Glomerular visceral epithelial cell (primary cell): ENCODE measurements at regions not wholly inside any gene's neighbourhood (a gene's known extent, or its start where the extent isn't known, plus 50 kb on each side); places are given as distances from the start of the nearest gene placed in this dataset.

Experiments
- DNase-seq: peaks from one replicate; pipeline ENCODE4 v3.0.0-alpha.2; 2016; ENCODE audit errors: extremely low spot score

GRCh38 chr6:147758303-147758702 lies 249.8 kb downstream of the SAMD5 start:
- DNase-seq = no peak

GRCh38 chr6:147759093-147759492 lies 250.6 kb downstream of the SAMD5 start:
- no peak for DNase-seq

- DNase-seq = no peak
Measured at GRCh38 chr6:147759536-147759935, 251.0 kb downstream of the SAMD5 start.

GRCh38 chr6:147765541-147765940 lies 257.1 kb downstream of the SAMD5 start:
- no peak for DNase-seq

- DNase-seq = no peak
Measured at GRCh38 chr6:147768969-147769368, 260.5 kb downstream of the SAMD5 start.

GRCh38 chr6:147769496-147770087 lies 261.1 kb downstream of the SAMD5 start:
- no peak for DNase-seq

GRCh38 chr6:147770221-147770620 lies 261.7 kb downstream of the SAMD5 start:
- no peak for DNase-seq

- DNase-seq = no peak
Measured at GRCh38 chr6:147772724-147773123, 264.2 kb downstream of the SAMD5 start.

- DNase-seq = no peak
Measured at GRCh38 chr6:147774856-147775255, 266.4 kb downstream of the SAMD5 start.

- DNase-seq = no peak
Measured at GRCh38 chr6:147776631-147777213, 268.2 kb downstream of the SAMD5 start.

- no peak for DNase-seq
Measured at GRCh38 chr6:147779624-147780023, 271.1 kb downstream of the SAMD5 start.

- peak; percentile 26 for DNase-seq
Measured at GRCh38 chr6:147782302-147782701, 273.8 kb downstream of the SAMD5 start.

GRCh38 chr6:147784371-147784770 lies 275.9 kb downstream of the SAMD5 start:
- DNase-seq = no peak

- no peak for DNase-seq
Measured at GRCh38 chr6:147787417-147787816, 278.9 kb downstream of the SAMD5 start.

- DNase-seq = no peak
Measured at GRCh38 chr6:147789430-147789947, 281.0 kb downstream of the SAMD5 start.

- DNase-seq = no peak
Measured at GRCh38 chr6:147793871-147794643, 285.6 kb downstream of the SAMD5 start.

GRCh38 chr6:147802459-147802858 lies 294.0 kb downstream of the SAMD5 start:
- no peak for DNase-seq

GRCh38 chr6:147805155-147805554 lies 296.7 kb downstream of the SAMD5 start:
- DNase-seq = no peak

- DNase-seq = no peak
Measured at GRCh38 chr6:147806697-147807096, 298.2 kb downstream of the SAMD5 start.

- no peak for DNase-seq
Measured at GRCh38 chr6:147808640-147809039, 300.1 kb downstream of the SAMD5 start.

GRCh38 chr6:147811913-147812629 lies 303.6 kb downstream of the SAMD5 start:
- DNase-seq = no peak

- DNase-seq = no peak
Measured at GRCh38 chr6:147817042-147817689, 308.7 kb downstream of the SAMD5 start.
